ENCODE measurements at regions not wholly inside any gene's neighbourhood (a gene's known extent, or its start where the extent isn't known, plus 50 kb on each side); places are given as distances from the start of the nearest gene placed in this dataset.

- TF ChIP-seq CTCF (IDR thresholded peaks at IDR 0.05), result no peak
- TF ChIP-seq POLR2A (IDR thresholded peaks at IDR 0.05), result no peak
Measured at GRCh38 chr7:112891698-112892097, 101.5 kb upstream of the TMEM168 start.

All from esophagus squamous epithelium (tissue), 4 donors.